Astrocyte (in vitro differentiated cells and primary cell): ENCODE measurements at regions not wholly inside any gene's neighbourhood (a gene's known extent, or its start where the extent isn't known, plus 50 kb on each side); places are given as distances from the start of the nearest gene placed in this dataset.

Experiments
- EZH2 ChIP-seq: IDR thresholded peaks from 2 replicates; pipeline ENCODE4 v1.6.1; 2012; ENCODE audit warnings: mild to moderate bottlenecking, low read length, inconsistent platforms; ENCODE audit not compliant: insufficient read depth
- TF ChIP-seq, protein P1 (sequence below): IDR thresholded peaks from 2 replicates; pipeline ENCODE4 v1.5.1; 2011; ENCODE audit warnings: low read depth, mild to moderate bottlenecking, inconsistent platforms, low read length, moderate library complexity; ENCODE audit not compliant: insufficient read depth

DNA sequence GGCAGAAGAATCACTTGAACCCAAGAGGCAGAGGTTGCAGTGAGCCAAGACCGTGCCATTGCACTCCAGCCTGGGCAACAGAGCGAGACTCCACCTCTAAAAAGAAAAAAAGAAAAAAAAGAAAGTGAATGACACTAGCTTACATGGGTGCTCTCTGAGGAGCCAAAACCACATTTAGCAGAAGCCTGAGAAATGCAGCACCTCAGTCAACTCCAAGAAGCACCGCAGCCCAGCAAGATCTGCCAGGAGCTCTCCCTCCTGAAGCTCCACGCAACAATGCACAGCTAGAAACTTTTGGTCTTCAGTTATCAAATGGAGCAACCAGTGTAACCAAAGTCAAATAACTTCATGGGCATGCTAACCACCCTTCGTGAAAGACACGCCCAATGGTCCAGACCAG, 229.1 kb downstream of the SETD4 start:
- TF ChIP-seq, protein P1, sequence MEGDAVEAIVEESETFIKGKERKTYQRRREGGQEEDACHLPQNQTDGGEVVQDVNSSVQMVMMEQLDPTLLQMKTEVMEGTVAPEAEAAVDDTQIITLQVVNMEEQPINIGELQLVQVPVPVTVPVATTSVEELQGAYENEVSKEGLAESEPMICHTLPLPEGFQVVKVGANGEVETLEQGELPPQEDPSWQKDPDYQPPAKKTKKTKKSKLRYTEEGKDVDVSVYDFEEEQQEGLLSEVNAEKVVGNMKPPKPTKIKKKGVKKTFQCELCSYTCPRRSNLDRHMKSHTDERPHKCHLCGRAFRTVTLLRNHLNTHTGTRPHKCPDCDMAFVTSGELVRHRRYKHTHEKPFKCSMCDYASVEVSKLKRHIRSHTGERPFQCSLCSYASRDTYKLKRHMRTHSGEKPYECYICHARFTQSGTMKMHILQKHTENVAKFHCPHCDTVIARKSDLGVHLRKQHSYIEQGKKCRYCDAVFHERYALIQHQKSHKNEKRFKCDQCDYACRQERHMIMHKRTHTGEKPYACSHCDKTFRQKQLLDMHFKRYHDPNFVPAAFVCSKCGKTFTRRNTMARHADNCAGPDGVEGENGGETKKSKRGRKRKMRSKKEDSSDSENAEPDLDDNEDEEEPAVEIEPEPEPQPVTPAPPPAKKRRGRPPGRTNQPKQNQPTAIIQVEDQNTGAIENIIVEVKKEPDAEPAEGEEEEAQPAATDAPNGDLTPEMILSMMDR, result no peak
- TF ChIP-seq EZH2, result no peak
